Pulmonary artery endothelial cell (primary cell): ENCODE measurements at regions not wholly inside any gene's neighbourhood (a gene's known extent, or its start where the extent isn't known, plus 50 kb on each side); places are given as distances from the start of the nearest gene placed in this dataset.
"Not testable (repeated sequence)": the region's sequence is repeated elsewhere in the genome, so short reads cannot be mapped to it uniquely, and the experiment has no call there.

Source experiments
- DNase-seq: peaks from one replicate; pipeline ENCODE4 v3.0.0-alpha.2; 2011; ENCODE audit warnings: low read depth, low spot score

DNA sequence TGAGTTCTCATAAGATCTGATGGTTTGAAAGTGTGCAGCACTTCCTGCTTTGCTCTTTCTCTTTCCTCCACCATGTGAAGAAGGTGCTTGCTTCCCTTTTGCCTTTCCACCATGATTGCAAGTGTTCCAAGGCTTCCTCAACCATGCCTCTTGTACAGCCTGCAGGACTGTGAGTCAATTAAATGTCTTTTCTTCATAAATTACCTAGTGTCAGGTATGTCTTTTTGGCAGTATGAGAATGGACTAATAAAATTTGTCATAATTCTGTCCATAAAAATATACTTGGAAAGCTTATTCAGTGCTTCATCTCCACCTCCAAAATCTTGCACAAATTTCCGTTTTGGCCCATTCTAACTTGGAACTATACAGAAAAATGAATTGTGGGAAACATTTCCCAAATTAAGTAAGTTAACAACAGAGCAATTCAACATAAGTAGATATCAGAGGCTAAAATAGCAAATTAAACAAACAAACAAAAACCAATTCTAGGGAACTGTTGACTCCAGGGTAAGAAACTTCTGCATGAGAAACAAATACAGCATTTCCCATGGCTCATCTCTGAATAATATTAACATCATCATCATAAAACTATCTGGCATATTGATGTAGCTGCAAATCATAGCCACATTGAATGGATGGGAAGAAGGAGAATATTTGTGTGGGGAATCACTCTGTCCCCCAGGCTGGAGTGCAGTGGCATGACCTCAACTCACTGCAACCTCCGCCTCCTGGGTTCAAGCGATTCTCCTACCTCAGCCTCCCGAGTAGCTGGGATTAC, 459.5 kb upstream of the FAR2 start:
- no peak for DNase-seq

DNA sequence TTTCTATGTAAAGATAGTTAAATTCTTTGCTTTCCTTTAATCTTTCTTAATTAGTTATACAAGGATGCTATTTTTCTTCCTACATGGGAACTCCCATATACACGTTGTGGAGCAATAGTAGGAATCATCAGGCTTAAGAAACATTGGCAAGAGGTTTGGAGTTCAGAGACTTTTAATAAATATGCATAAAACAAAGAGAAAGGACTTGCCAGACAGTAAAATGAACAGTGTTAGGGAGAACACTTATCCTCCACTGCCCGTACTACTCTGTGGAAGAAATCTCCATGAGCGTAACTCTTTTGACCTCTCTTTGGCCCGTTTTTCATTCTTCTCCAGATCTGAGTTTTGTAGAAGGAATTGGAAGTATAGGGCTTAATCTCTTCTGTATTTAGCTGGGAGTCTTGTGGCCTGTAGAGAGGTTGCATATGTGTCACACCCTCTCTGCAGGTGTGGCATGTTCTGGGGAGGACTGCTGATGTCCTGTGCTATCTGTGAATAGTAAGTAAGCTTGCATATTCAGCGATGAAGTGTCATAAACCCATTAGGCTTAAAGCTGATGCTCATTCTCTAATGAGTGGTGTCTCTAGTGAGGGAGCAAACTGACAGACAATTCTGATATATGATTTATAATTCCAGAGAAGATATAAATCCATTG, 455.4 kb upstream of the FAR2 start:
- DNase-seq: no peak

GRCh38 chr12:28698553-28698952, 450.5 kb upstream of the FAR2 start:
- no peak for DNase-seq

- DNase-seq: no peak
Measured at GRCh38 chr12:28699029-28699428, 450.0 kb upstream of the FAR2 start.

- DNase-seq: no peak
Measured at GRCh38 chr12:28700161-28700560, 448.9 kb upstream of the FAR2 start.

- DNase-seq: no peak
Measured at GRCh38 chr12:28704477-28705169, 444.5 kb upstream of the FAR2 start.

DNA sequence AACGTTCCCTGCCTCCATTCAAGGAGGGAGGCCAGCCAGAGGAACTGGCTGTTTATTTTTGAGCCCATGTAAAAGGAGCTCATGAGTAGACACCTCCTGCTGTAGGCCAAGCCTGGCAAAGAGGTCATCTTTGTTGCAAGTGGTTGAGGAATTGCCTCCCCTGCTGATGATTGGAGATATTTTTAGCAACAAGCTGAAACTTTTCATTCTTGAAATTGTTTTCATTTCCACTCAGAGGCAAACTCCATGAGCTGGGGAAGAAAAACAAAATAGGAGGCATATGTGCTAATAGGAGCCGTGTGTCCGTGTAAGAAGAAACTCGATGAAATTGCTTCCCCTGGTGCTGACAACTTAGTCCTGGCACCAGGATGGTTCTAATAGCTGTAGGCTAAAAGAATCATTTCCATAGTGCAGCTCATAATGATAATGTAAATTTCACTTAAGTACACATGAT, 440.1 kb upstream of the FAR2 start:
- DNase-seq: no peak

GRCh38 chr12:28709986-28710685, 438.9 kb upstream of the FAR2 start:
- no peak for DNase-seq

- no peak for DNase-seq
Measured at GRCh38 chr12:28710882-28711281, 438.2 kb upstream of the FAR2 start.

GRCh38 chr12:28711421-28711820, 437.7 kb upstream of the FAR2 start:
- no peak for DNase-seq

DNA sequence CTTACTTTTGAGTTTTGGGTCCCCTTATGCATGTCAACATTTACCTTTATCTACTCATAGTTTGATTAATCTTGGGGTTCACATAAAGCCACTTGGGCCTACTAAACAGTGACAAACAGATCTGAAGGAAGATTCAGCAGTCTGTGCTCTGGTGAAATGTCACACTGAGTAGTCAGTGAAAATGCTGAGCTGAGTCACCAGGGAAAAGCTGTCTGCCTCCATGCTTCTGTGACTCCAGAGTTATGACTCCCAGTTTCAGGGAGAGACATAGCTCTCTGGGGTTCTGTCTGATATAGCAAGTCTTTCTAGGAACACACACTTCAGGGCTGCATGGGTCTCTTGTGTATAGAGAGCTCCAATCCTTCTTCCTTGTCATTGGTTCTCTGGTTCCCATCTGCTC, 406.3 kb upstream of the FAR2 start:
- DNase-seq: no peak

- no peak for DNase-seq
Measured at GRCh38 chr12:28746734-28747325, 402.2 kb upstream of the FAR2 start.

DNA sequence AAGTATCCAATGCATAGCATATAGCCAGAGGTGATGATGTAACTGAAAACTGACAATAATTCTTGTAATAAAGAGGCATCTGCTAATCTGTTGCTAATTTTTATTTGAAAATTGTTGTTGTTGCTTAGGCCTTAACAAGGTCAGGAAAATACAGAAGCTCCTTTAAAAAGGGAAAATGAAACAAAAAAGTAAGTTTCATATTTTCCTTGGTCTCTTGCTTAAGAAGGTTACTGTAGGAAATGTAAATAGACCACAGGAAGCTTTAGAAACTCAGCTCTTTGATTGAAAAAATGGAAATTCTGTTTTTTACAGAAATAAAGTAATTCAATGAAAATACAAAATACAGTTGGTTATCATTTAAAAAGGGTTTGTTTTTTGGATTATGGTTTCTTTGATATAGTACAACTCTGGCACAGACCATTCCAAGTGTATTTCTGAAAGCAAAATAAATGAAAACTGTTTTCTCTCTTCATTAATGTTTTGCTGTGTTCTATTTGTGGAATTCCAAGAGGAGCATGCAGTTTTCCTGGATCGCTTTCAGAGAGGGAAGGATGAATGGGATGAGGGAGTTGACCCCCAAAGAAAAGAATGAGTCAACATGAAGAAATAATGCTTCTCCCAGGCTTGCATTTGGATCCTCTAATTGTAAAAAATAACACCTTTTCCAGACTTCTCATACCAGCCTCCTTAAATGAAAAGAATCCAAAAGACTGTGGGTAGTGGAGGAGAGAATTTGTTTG, 398.0 kb upstream of the FAR2 start:
- no peak for DNase-seq

DNA sequence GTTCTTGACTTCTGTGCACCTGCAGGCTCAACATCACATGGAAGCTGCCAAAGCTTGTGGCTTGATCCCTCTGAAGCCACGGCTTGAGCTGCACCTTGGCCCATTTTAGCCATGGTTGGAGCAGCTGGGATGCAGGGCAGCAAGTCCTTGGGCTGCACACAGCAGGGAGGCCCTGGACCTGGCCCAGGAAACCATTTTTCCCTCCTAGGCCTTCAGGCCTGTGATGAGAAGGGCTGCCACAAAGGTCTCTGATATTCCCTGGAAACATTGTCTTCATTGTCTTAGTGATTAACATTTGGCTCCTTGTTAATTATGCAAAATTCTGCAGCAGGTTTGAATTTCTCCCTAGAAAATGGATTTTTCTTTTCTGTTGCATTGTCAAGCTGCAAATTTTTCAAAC, 394.1 kb upstream of the FAR2 start:
- no peak for DNase-seq

- no peak for DNase-seq
Measured at GRCh38 chr12:28759333-28759732, 389.7 kb upstream of the FAR2 start.

GRCh38 chr12:28760040-28760903, 388.8 kb upstream of the FAR2 start:
- DNase-seq: not testable (repeated sequence)

- DNase-seq: not testable (repeated sequence)
Measured at GRCh38 chr12:28761897-28762296, 387.2 kb upstream of the FAR2 start.

DNA sequence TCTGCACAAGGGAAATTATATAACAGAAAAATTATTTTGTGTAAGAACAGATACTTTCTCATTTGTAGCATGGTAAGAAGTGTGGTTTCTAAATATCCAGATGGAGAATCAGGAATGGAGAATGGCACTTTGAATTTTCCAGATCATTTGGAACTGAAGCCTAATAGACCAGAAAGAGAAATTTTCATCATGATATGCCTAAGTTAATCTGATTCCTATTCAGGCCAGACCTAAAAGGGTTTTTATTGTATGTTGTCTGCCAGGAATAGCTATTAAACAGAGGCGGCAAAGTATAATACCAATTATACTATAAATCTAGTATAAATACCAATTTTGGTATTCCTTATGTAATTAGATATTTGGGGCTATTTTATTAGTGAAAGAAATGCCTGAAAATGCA, 382.7 kb upstream of the FAR2 start:
- no peak for DNase-seq

GRCh38 chr12:28767836-28768348, 381.2 kb upstream of the FAR2 start:
- DNase-seq: peak; percentile 66

- DNase-seq: peak; percentile 94
Measured at GRCh38 chr12:28770322-28770721, 378.8 kb upstream of the FAR2 start.
